HG03064 (cell line): ENCODE measurements at regions not wholly inside any gene's neighbourhood (a gene's known extent, or its start where the extent isn't known, plus 50 kb on each side); places are given as distances from the start of the nearest gene placed in this dataset.
"Not testable (repeated sequence)": the region's sequence is repeated elsewhere in the genome, so short reads cannot be mapped to it uniquely, and the experiment has no call there.

Experiments used
- ATAC-seq: cut with Tn5 transposase; IDR thresholded peaks from one replicate; pipeline ENCODE4 v1.9.1; 2021; ENCODE audit warnings: low read depth; ENCODE audit not compliant: unreplicated experiment

DNA sequence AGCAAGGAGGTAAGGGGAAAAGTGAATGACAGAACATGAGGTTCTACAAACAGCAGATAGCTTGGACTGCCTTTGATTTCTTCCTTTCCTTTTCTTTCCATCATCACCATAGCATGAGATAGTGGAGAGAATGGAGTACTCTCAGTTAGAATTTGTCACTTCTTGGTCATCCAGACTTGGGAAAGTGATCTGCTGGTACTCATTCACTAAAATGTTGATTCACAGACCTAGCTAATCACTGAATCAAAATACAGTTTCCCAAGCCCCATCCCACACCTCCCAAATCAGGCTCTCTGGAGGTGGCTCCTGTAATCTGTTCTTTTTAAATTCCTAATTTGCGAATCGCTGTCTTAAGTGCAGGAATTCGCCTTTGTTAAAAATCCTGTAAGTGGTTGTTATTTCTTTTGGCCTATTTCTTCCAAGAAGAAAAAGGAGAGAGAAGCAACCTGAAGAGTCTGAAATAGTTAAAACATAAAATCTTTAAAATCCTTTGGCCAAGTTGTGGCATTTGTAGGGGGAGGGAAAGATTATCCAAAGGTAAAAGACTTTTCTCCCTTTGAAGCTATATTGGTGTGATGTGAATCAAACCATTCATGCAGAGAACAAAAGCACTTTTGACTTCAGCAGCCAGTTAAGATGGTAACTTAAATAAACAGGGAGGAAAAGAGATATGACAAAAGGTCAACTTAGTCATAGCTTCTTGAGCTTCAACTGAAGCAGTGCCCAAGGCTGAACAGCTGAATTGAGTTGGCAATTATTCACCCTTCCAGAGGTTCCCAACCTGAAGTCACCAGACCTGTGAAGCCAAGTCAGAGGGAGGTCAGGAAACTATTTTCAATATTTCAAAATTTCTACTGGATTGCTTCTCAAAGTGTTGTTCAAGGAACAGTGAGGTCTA is 255.1 kb upstream of the KRR1 start:
- ATAC-seq = no peak

DNA sequence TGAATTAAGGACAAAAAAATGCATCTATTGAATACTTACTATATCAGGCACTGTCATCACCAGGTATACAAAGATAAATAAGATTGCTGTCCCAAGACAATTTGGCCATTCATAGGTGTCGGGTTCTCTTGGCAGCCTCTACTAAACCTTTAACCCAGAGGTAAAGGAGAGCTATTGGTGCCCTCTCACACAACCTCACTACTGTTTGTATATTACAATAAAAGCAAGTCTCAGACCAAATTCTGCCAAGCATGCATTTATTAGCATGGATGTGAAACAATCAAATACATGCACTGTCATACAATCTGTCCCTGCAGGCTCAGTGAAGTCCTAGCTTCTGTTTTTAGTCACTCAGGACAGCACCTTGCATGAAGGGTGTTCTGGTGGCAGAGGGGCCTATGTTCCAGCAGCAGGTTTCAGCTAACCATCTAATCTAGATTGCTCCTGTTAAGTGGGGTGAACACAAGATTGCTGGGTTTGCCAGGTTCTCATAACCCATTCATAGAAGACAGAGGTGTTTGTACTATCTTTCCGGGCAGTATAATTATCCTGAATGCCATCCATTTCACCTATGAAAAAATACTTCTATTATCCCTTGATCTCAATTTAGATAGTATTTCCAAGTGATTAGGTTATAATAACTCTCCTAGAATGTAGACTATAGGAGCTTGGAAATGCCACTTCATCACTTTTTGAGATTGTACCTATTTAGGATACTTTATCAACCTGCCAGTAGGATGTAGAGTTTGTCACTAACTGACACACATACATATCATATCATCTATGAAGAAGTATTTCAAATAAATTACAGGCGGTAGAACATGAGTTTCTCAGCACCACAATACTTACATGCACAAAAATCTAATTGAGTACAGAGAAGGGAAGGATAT is 254.0 kb upstream of the KRR1 start:
- no peak for ATAC-seq

DNA sequence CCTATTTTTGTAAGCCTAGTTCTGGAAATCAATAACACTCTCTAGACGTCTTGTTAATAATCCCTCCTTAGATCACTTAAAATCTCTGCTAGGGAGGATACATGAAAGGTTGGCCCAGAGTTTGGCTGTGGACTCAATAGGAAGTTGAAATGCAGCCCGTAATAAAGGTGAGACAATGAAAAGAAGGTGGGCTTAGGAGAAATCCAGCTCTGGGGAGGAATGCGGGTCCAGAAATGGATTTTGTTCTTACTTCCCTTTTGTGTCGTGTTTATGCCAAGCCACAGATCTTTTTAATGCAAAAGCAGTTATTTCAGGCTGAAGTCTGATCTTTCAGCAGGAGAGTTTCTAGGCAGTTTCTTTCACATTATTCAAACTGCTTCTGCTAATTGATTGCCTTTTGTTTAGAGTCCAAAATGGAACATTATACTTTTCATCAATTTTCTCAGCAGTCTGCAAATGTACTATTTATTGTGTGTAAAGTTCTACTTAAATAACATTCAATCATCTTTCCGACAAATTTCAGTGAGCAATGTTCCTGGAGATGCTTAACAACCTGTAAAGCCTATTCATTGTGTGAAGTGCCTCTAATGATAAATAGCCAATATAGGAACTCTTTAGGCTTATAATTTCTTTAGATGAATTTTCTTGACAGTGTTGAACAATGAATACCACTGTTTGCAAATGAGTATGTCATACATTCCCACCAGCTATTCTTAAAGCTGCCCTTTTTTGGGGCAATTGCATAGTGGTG is 252.9 kb upstream of the KRR1 start:
- ATAC-seq = no peak

DNA sequence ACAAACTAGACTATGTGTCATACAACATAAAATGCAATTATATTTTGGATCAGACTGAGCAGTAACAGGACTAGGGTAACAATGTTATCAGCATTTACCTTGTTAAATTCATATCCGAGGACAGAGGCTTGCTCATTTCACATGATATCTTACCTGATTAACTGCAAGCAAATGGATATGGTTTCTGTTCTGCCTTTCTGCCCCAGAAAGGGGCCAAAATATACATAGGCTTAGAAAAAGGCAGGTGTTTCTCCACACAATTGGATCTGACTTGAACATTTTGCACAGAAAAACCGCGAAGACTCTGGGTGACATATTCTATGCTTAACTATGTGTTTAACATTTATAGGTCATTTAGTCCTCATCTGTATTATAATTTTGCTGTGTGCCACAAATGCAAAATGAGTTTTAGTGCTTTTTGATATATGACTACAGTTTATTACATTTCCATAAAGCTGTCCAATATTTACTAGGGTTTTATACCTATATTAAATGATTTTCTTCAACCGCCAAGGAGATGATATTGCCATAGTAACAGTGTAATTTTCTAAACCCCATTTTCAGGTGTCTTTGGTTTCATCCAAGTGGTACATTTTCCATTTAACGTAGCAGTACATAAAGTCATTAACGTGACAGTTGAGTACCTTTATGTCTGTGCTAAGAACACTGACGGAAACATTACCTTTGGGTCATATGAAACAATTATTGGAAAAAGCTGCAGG is 249.3 kb upstream of the KRR1 start:
- ATAC-seq = no peak

DNA sequence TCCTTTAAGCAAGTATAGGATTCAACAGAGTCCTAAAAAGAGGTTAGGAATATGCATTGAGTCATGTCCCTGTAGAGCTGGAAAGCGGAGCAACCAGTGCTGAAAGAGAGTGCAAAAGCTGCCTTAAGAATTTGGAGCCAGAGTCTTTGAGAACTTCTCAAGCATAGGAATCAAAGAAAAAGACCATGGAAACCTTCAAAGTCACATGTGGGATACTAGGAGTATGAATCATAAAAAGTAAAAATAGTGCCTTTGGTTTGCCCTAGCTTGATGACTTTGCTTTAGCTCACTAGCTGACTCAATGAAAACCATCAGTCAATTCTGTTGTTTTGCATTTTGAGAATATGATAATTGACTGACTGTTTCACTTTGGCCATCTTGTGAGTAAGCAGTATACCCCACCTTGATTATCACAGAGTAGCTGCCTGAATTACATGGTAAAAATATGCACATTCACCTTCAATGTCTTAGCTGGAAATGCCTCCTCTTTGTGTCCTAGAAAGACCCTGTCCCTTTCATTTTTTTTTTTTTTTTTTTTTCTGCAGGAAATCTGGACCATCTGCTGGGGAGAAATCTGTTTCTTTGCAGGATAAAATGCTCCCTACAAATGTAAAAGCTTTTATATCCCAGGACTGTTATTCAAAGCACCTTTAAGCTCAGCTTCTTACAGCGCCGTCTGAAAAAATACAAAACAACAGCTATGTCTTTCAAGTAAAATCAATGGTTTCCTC is 248.6 kb upstream of the KRR1 start:
- no peak for ATAC-seq

DNA sequence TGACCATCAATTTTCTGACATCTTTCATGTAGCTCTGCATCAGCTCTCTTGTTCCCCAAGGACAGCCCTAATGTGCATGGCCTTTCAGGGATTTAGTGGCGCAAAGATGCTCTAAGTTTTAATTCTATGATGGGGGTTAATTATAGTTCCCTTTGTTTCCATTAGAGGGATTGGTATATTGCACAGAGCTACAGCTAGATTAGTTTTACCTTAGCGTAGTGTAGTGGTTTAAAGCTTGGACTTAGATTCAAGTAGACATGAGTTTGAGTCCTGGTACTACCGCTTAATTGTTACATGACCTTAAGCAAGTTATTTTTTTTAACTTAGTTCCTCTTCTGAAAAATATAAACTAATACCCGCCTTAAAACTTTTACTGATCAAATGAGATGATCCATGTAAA is 247.8 kb upstream of the KRR1 start:
- no peak for ATAC-seq

DNA sequence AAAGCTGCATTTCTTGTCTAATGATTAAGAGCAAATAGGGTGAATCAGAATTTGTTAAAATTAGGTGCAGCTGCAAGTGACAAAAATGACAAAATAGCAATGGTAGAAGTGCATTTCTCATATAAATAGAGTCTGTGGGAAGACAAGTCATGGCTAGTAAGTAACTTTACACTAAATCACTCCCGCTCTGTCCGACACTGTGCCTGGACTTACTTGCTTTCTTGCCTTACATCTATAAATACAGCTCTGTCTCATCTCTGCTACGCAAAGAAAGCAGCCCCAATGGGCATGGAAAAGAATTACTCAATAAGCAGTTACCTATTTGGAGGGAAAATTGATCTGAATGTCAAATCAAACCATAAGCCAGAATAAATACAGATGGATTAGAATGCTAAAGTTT is 245.4 kb upstream of the KRR1 start:
- ATAC-seq = no peak

DNA sequence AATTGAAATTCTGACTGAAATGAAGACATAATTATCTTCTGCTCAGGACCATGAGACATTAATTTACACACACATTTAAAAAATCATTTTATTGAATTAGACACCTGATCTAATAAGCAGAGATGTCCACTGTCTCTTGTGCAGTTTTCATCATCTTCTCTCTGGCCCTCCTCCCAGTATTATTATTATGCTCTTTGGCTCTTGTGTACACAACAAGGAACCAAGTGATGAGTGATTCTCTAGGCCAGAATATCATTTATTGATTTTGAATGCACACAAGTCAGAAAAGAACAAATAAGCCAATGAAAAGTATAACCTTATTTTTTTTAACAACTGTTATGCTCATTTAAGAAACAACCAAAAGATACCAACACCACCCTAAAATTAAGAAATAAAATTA is 244.7 kb upstream of the KRR1 start:
- no peak for ATAC-seq

DNA sequence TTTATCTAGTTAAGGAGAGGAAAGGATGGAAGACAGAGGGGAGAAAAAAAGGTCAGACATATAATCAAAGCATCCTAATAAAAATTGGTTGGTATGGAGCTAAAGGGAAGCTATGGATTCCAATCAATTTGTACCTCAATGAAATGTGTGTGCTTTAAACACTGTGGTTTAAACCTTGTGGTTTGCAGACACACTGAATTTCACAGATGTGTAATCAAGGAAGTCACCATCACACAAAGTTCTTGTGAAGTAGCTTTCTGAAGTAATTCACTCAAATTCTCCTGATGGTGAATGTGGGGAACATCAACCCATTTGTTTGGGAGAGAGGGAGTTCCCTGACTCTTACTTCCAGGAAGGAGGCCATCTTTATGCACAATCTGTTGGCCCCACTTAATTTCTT is 243.3 kb upstream of the KRR1 start:
- no peak for ATAC-seq

DNA sequence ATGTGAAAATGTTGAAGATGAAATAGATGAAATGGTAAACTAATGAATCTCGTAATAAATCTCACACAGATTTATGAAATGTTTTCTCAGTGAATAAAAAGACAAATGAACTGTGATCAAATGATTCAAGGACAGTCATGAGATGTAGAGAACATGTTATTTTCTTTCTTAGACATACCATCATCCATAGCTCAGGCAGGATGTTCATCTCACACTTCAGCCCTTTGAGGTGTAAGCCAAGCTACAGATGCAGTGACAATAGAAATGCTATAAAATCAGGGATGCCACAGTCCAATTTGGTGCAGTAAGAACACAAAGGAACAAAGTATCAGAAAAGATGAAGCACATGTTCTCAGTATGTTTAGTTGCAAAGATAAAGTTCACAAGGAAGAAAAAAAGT is 242.7 kb upstream of the KRR1 start:
- no peak for ATAC-seq

DNA sequence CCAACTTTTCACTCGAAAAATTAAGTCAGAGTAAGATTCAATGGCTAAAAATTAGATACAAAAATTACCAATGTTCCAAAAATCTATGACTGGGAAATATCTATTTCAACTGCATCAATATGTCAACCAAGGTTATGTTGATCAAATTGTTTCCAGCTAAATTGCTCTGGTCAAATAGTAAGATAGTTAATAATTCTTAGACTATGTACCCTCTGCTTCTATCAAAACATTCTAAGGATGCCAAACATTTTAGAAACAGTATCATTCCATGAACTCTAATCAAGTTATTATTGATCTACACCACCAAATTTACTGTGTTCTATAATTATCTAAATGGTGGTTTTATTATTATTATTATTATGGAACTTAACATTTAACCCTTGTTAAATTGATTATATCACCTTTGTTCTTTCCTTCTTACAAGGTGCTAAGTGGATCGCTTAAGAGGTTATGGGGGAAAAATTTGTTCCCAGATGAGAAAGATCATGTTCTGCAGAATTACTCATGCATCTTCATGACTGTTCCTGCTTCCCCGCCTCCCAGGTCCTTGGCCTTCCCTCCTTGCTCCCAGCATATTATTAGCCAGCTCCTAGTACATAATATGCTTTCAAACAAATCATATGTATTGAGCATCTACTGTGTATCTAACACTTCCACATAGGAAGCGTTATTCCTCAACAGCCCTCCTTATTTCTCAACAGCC is 240.5 kb upstream of the KRR1 start:
- no peak for ATAC-seq

DNA sequence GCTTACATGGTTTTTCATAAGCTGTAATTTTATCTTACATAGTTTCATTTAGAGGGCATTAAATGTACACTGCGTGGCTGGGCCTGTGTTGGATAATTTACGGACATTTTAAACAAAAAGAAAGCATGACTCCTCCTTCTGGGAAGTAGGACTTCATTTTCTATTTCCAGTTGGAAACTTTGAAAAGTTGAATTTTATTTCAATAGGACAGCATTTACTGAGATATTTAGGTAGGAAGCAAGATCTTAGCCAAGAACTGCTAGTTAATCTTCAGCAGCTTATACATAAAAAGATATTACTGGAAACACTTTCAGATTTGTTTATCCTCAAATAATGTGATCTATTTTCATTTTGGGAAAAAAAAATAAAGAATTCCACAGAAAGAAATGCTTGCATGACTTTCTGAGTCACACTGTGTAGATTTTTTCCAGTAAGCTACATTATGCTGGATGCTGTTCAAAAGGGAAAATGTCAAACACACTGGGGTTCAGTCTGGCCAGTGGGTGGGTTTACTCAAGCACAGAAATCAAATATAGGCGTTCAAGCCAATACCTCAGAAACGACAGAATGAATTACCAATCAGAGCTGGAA is 239.4 kb upstream of the KRR1 start:
- ATAC-seq = no peak

DNA sequence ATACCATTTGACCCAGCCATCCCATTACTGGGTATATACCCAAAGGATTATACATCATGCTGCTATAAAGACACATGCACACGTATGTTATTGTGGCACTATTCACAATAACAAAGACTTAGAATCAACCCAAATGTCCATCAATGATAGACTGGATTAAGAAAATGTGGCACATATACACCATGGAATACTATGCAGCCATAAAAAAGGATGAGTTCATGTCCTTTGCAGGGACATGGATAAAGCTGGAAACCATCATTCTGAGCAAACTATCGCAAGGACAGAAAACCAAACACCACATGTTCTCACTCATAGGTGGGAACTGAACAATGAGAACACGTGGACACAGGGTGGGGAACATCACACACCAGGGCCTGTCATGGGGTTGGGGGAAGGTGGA is 237.6 kb upstream of the KRR1 start:
- not testable (repeated sequence) for ATAC-seq

DNA sequence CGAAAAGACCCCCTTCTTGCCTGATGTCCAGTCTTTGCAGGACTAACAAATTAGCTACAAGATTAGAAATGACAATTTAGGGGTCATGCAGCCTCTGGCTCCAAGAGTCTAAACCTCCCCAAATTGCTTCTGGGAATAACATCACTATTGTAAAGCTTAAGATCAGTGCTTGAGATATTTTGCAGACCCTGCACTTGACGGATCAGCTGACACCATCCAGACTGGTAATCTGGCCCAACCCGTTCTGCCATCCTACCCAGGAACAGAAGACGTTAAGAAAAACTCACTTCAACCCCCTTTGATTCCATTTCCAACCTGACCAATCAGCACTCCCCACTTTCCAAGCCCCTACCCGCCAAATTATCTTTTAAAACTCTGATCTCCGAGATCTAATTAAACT is 236.7 kb upstream of the KRR1 start:
- no peak for ATAC-seq

DNA sequence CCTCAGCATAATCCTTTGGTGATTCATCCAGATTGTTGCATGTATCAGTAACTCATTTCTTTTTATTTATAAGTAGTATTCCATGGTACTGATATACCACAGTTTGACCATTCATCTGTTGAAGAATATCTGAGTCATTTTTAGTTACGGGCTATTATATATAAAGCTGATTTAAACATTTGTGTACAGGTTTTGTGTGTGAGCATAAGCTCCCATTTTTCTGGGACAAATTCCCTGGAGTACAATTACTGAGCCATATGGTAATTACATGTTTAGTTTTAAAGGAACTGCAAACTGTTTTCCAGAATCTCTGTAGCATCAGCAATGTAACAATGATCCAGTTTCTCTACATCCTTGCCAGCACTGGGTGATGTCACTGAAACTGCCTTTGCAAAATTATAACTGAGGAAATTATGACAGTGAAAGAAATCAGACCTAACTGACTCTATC is 236.2 kb upstream of the KRR1 start:
- no peak for ATAC-seq

DNA sequence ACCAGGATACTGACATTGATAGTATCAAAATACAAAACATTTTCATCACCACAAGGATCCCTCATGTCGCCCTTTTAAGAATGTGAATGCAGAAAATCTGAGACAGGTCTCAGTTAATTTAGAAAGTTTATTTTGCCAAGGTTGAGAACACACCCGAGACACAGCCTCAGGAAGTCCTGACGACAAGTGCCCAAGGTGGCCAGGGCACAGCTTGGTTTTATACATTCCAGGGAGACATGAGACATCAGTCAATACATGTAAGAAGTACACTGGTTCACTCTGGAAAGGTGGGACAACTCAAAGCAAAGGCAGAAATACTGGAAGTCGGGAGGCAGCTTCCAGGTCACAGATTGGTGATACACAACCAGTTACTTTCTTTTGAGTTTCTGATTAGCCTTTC is 235.2 kb upstream of the KRR1 start:
- ATAC-seq = no peak

DNA sequence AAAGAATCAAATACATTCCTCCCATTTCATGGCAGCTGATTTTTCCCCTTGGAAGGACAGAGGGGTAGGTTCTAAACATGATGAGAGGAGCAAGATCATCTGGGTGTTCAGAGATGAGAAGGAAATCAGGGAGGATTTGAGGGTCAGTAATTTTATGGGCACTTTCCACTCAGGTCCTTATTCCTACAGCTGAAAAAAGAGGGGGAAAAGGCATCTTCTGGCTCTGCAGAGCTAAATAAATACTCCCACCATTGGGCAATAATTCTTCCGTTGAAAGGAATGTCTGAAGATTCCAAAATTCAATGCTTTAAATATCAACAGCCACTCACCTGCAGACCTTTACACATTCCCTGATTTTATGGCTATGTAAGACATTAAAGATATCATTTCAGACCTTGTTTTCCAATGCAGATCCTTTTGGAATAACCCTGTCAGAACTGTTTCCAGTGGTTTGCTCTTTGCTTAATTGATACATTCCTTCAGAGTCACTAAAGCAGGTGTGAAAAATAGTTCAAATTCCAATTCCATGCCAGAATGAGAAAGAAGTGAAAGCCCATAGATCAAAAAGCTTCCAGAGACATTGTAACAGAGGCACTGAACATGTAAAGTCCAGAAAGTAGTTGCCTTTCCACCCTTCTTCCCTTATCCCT is 233.3 kb upstream of the KRR1 start:
- no peak for ATAC-seq

DNA sequence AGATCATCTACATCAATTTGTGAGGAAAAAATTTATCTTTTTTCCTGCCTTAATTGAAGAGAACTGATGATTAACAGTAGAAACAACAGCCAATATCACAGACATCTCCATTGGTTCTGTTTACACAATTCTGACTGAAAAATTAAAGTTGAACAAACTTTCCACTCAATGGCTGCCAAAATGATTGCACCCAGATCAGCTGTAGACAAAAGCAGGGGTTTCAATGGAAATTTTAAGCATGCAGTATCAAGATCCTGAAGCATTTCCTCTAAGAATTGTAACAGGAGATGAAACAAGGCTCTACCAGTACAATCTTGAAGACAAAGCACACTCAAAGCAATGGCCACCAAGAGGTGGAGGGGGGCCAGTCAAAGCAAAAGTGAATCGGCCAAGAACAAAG is 231.6 kb upstream of the KRR1 start:
- ATAC-seq = no peak
